ENCODE measurements at regions not wholly inside any gene's neighbourhood (a gene's known extent, or its start where the extent isn't known, plus 50 kb on each side); places are given as distances from the start of the nearest gene placed in this dataset.

GRCh38 chr5:102690910-102691309 lies 64.2 kb upstream of the PAM start:
- Histone ChIP-seq H2AK9ac (replicated peaks; ENCODE audit: low read depth, low read length, poor library complexity) (no peak overlapping the region), H3K56ac (ENCODE audit: extremely low read depth, insufficient read depth, low read length) (no peak overlapping the region), H3K27ac (ENCODE audit: insufficient read depth, low read length) (no peak overlapping the region), H3K79me1 (ENCODE audit: low read depth in 1 of 2, low read length in 2 of 2) (no peaks in the 10 kb centered on the region), H3K4me3 (ENCODE audit: insufficient read depth, low read depth, low read length) (no peak overlapping the region), H2BK20ac (ENCODE audit: low read depth, low read length) (no peak overlapping the region), H3K9me3 (ENCODE audit: control insufficient read depth, insufficient read depth, low read length) (0 out of 2 replicates have a peak, but pooled peaks cover 2% of the 10 kb centered on the region), H4K91ac (ENCODE audit: insufficient read depth, low read depth, low read length) (no peak overlapping the region), H2BK120ac (ENCODE audit: low read depth, low read length) (no peak overlapping the region), H2BK15ac (ENCODE audit: low read depth, low read length) (no peak overlapping the region), H3K9ac (ENCODE audit: low read depth, low read length) (no peak overlapping the region), H3K4me1 (ENCODE audit: control insufficient read depth, insufficient read depth, low read length) (no peaks in the 10 kb centered on the region), H3K9me1 (ENCODE audit: insufficient read depth, low read length) (no peaks in the 10 kb centered on the region), H3K4ac (ENCODE audit: low read depth, low read length) (no peak overlapping the region), H3K14ac (replicated peaks; ENCODE audit: low read depth, low read length) (no peak overlapping the region), H3K23ac (ENCODE audit: low read depth, low read length) (no peak overlapping the region), H2BK5ac (ENCODE audit: low read depth, low read length, poor library complexity, severe bottlenecking) (no peak overlapping the region), H3K4me2 (ENCODE audit: low read depth, low read length) (no peak overlapping the region), H4K5ac (ENCODE audit: low read depth, low read length) (no peak overlapping the region), H2AK5ac (ENCODE audit: low read depth, low read length) (no peak overlapping the region), H3K36me3 (ENCODE audit: control insufficient read depth, insufficient read depth, low read length) (no peaks in the 10 kb centered on the region), H3K18ac (ENCODE audit: low read depth, low read length) (no peak overlapping the region), H2AFZ (replicated peaks; ENCODE audit: low read length, poor library complexity) (no peak overlapping the region), H3K27me3 (ENCODE audit: control insufficient read depth, insufficient read depth, low read length) (no peaks in the 10 kb centered on the region; the same call in 1 of the 2 replicates), H4K20me1 (ENCODE audit: insufficient read depth, low read length) (no peaks in the 10 kb centered on the region), H4K8ac (ENCODE audit: low read depth in 2 of 2, low read length in 2 of 2) (no peak overlapping the region)
- TF ChIP-seq ELK1 (IDR thresholded peaks at IDR 0.05; ENCODE audit: borderline replicate concordance, low read depth, low read length) (no peak), NFE2L2 (IDR thresholded peaks at IDR 0.05; ENCODE audit: low read depth, low read length) (no peak)
- dilution Hi-C loops (cut with HindIII; ENCODE audit: low sequenced_read_pairs, unreplicated experiment) = no loop called here
- intact Hi-C loops (cut with micrococcal nuclease) = no loop called here
- DNase-seq = no peak
- ChIA-PET CTCF (no interaction called here), POLR2A (ENCODE audit: unreplicated experiment) (no interaction called here)
- no peak for ATAC-seq (ENCODE audit: low read depth)
- no TSS peak for BruUV-seq (replicated peaks)
- in situ Hi-C loops (cut with MboI; ENCODE audit: low sequenced_read_pairs) = no loop called here
- no CpG with 5 or more reads among the region's 2 CpGs for WGBS, 2 experiments (ENCODE audit: extremely low coverage in 2 of 2, insufficient read length in 1 of 2)

Data from IMR-90 (cell line).